OCI-LY7 (cell line): ENCODE measurements at regions not wholly inside any gene's neighbourhood (a gene's known extent, or its start where the extent isn't known, plus 50 kb on each side); places are given as distances from the start of the nearest gene placed in this dataset.

Source experiments
- EZH2phosphoT487 ChIP-seq: fragments of 200-600 bp; sonication (generic); IDR thresholded peaks from 2 replicates; pipeline ENCODE4 v1.6.1; 2018; ENCODE audit warnings: low read depth, borderline replicate concordance, mild to moderate bottlenecking, mixed run types, antibody characterized with exemption, low read length, moderate library complexity, mixed read lengths
- TF ChIP-seq, protein P1 (sequence below): fragments of 200-600 bp; sonication (generic); conservative IDR thresholded peaks from 2 replicates; pipeline ENCODE4 v1.5.1; 2014; ENCODE audit warnings: mild to moderate bottlenecking, antibody characterized with exemption, low read length, moderate library complexity, mixed read lengths

DNA sequence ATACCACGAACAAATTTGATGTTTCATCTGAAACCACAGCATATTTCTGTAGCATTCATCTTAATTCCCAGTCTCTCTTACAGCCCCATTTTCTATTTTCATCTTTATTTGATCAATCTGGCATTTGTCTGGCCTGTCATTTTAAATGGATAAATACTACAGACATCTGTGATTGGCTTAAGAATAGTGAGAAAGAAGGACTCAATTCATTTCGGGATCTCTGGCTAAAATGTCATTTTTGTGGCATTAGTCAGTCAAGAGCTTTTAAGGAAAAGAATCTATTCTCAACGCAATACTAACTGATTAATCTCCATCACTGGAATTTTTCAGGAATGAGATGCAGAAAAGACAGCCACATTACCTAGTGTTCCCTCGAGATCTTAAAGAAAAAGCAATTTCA is 585.9 kb downstream of the IRS1 start:
- TF ChIP-seq, protein P1, sequence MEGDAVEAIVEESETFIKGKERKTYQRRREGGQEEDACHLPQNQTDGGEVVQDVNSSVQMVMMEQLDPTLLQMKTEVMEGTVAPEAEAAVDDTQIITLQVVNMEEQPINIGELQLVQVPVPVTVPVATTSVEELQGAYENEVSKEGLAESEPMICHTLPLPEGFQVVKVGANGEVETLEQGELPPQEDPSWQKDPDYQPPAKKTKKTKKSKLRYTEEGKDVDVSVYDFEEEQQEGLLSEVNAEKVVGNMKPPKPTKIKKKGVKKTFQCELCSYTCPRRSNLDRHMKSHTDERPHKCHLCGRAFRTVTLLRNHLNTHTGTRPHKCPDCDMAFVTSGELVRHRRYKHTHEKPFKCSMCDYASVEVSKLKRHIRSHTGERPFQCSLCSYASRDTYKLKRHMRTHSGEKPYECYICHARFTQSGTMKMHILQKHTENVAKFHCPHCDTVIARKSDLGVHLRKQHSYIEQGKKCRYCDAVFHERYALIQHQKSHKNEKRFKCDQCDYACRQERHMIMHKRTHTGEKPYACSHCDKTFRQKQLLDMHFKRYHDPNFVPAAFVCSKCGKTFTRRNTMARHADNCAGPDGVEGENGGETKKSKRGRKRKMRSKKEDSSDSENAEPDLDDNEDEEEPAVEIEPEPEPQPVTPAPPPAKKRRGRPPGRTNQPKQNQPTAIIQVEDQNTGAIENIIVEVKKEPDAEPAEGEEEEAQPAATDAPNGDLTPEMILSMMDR: no peak
- no peak for TF ChIP-seq EZH2phosphoT487
